GM19438 (cell line): ENCODE measurements at regions not wholly inside any gene's neighbourhood (a gene's known extent, or its start where the extent isn't known, plus 50 kb on each side); places are given as distances from the start of the nearest gene placed in this dataset.
A peak's percentile ranks its signal among the peaks of the same experiment; 100 is the strongest.

Experiments
- ATAC-seq: cut with Tn5 transposase; IDR thresholded peaks from one replicate; pipeline ENCODE4 v1.9.1; 2021; ENCODE audit warnings: low read depth; ENCODE audit not compliant: unreplicated experiment

GRCh38 chr4:23360718-23361117 is 529.1 kb downstream of the PPARGC1A start:
- no peak for ATAC-seq

- ATAC-seq = no peak
Measured at GRCh38 chr4:23355258-23355657, 534.6 kb downstream of the PPARGC1A start.

- ATAC-seq = no peak
Measured at GRCh38 chr4:23353200-23353599, 536.6 kb downstream of the PPARGC1A start.

GRCh38 chr4:23348789-23349498 is 540.9 kb downstream of the PPARGC1A start:
- ATAC-seq = no peak

- ATAC-seq = no peak
Measured at GRCh38 chr4:23337292-23337691, 552.6 kb downstream of the PPARGC1A start.

GRCh38 chr4:23333946-23334878 is 555.6 kb downstream of the PPARGC1A start:
- ATAC-seq = peak; percentile 79

GRCh38 chr4:23333556-23333945 is 556.3 kb downstream of the PPARGC1A start:
- no peak for ATAC-seq

GRCh38 chr4:23332313-23332712 is 557.5 kb downstream of the PPARGC1A start:
- no peak for ATAC-seq

- ATAC-seq = no peak
Measured at GRCh38 chr4:23327120-23327519, 562.7 kb downstream of the PPARGC1A start.

GRCh38 chr4:23324021-23324690 is 565.7 kb downstream of the PPARGC1A start:
- no peak for ATAC-seq

- ATAC-seq = no peak
Measured at GRCh38 chr4:23323436-23323835, 566.4 kb downstream of the PPARGC1A start.

GRCh38 chr4:23322732-23323131 is 567.1 kb downstream of the PPARGC1A start:
- ATAC-seq = no peak

- no peak for ATAC-seq
Measured at GRCh38 chr4:23320931-23321587, 568.8 kb downstream of the PPARGC1A start.

- ATAC-seq = no peak
Measured at GRCh38 chr4:23312686-23313085, 577.2 kb downstream of the PPARGC1A start.

- no peak for ATAC-seq
Measured at GRCh38 chr4:23311983-23312382, 577.9 kb downstream of the PPARGC1A start.

GRCh38 chr4:23305026-23305425 is 584.8 kb downstream of the PPARGC1A start:
- no peak for ATAC-seq

- ATAC-seq = no peak
Measured at GRCh38 chr4:23298371-23298770, 591.5 kb downstream of the PPARGC1A start.

- ATAC-seq = no peak
Measured at GRCh38 chr4:23297327-23297726, 592.5 kb downstream of the PPARGC1A start.

- no peak for ATAC-seq
Measured at GRCh38 chr4:23291139-23291538, 598.4 kb downstream of the GBA3 start.

- ATAC-seq = no peak
Measured at GRCh38 chr4:23290656-23291055, 597.9 kb downstream of the GBA3 start.
